ENCODE measurements at regions not wholly inside any gene's neighbourhood (a gene's known extent, or its start where the extent isn't known, plus 50 kb on each side); places are given as distances from the start of the nearest gene placed in this dataset.

GRCh38 chr3:107992976-107993684 is 97.7 kb downstream of the CD47 start:
- no peak for TF ChIP-seq CTCF (IDR thresholded peaks at IDR 0.05)

GRCh38 chr3:107990926-107991325 is 99.9 kb downstream of the CD47 start:
- no peak for TF ChIP-seq CTCF (IDR thresholded peaks at IDR 0.05)

- no peak for TF ChIP-seq CTCF (IDR thresholded peaks at IDR 0.05)
Measured at GRCh38 chr3:107990433-107990832, 100.4 kb downstream of the CD47 start.

- TF ChIP-seq CTCF (IDR thresholded peaks at IDR 0.05): no peak
Measured at GRCh38 chr3:107989661-107990060, 101.2 kb downstream of the CD47 start.

- no peak for TF ChIP-seq CTCF (IDR thresholded peaks at IDR 0.05)
Measured at GRCh38 chr3:107988460-107989175, 102.2 kb downstream of the CD47 start.

- no peak for TF ChIP-seq CTCF (IDR thresholded peaks at IDR 0.05)
Measured at GRCh38 chr3:107987036-107987939, 103.5 kb downstream of the CD47 start.

GRCh38 chr3:107986505-107986904 is 104.3 kb downstream of the CD47 start:
- TF ChIP-seq CTCF (IDR thresholded peaks at IDR 0.05): no peak

Data from LNCAP (cell line).